CD4-positive, CD25-positive, alpha-beta regulatory T cell (primary cell): ENCODE measurements at regions not wholly inside any gene's neighbourhood (a gene's known extent, or its start where the extent isn't known, plus 50 kb on each side); places are given as distances from the start of the nearest gene placed in this dataset.

Experiments
- ATAC-seq, 2 donors: fragments of 150-1000 bp; cut with Tn5 transposase; one replicate each; pipeline ENCODE4 v1.10.0; 2021; ENCODE audit warnings: low read depth in 2 of 2, moderate number of reproducible peaks in 2 of 2, moderate library complexity in 1 of 2
- DNase-seq, 3 donors: peaks; one replicate each; pipeline versions ENCODE4 v3.0.0 to v3.0.0-alpha.2; 2012 to 2022; ENCODE audit warnings: mixed read lengths in 1 of 3
- H3K27ac ChIP-seq: one replicate; pipeline ENCODE4 v1.7.0; 2013; ENCODE audit warnings: mild to moderate bottlenecking, low read length; ENCODE audit not compliant: insufficient read depth, poor library complexity, severe bottlenecking
- H3K27me3 ChIP-seq: one replicate; pipeline ENCODE4 v1.7.0; 2013; ENCODE audit warnings: low read length; ENCODE audit not compliant: control insufficient read depth, insufficient read depth
- H3K36me3 ChIP-seq: one replicate; pipeline ENCODE4 v1.7.0; 2013; ENCODE audit warnings: mild to moderate bottlenecking, low read length, moderate library complexity; ENCODE audit not compliant: control insufficient read depth, insufficient read depth
- H3K4me1 ChIP-seq: 2 replicates; pipeline ENCODE4 v1.7.0; 2013; ENCODE audit warnings: mild to moderate bottlenecking, low read length; ENCODE audit not compliant: insufficient read depth, control insufficient read depth, poor library complexity, severe bottlenecking
- H3K4me3 ChIP-seq: one replicate; pipeline ENCODE4 v1.7.0; 2013; ENCODE audit warnings: low read depth, mild to moderate bottlenecking, low read length, moderate library complexity
- H3K9me3 ChIP-seq, 2 experiments: 1 replicate in 1 of 2; 2 replicates in 1 of 2; pipeline ENCODE4 v1.7.0; 2013; ENCODE audit warnings: low read length in 2 of 2, mild to moderate bottlenecking in 1 of 2, moderate library complexity in 1 of 2; ENCODE audit not compliant: control insufficient read depth in 2 of 2
- H3K27ac Mint-ChIP-seq, 3 donors: one replicate each; pipeline ENCODE4 v1.8.0; 2020 to 2022; ENCODE audit warnings: mild to moderate bottlenecking in 3 of 3, mixed read lengths in 3 of 3, moderate library complexity in 2 of 3
- H3K27me3 Mint-ChIP-seq: one replicate; pipeline ENCODE4 v1.8.0; 2022; ENCODE audit warnings: mild to moderate bottlenecking, mixed read lengths
- H3K36me3 Mint-ChIP-seq: one replicate; pipeline ENCODE4 v1.8.0; 2020; ENCODE audit warnings: mixed read lengths
- H3K4me1 Mint-ChIP-seq, 4 donors: one replicate each; pipeline ENCODE4 v1.8.0; 2020 to 2022; ENCODE audit warnings: mixed read lengths in 4 of 4, mild to moderate bottlenecking in 1 of 4
- H3K4me3 Mint-ChIP-seq, 4 donors: one replicate each; pipeline ENCODE4 v1.8.0; 2020 to 2022; ENCODE audit warnings: mild to moderate bottlenecking in 4 of 4, mixed read lengths in 4 of 4, moderate library complexity in 3 of 4
- H3K9me3 Mint-ChIP-seq, 7 donors: one replicate each; pipeline ENCODE4 v1.8.0; 2020 to 2022; ENCODE audit warnings: mixed read lengths in 7 of 7, mild to moderate bottlenecking in 3 of 7, moderate library complexity in 2 of 7

DNA sequence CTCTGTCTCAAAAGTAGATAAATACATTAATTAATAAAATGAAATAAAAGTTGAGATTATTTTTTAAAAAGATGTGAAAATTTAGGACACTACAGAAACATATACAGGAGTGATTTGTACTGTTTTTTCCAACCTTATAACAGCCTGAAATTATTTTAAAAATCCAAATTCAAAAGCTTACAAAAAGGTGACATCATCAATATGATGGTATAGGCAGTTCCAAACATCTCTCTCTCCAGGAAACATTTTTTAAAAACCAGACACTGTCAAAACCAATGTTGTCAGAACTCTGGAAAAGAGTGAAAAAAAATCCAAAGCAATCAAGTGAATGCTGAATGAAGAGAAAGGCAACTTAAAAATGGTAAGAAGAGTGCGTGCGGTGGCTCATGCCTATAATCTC, 76.7 kb downstream of the HHEX start:
- no peaks in the 10 kb centered on the region for H3K4me1 ChIP-seq
- H3K27ac Mint-ChIP-seq, result no peak overlapping the region
- no peaks in the 10 kb centered on the region for H3K36me3 Mint-ChIP-seq
- peaks cover 38% of the 10 kb centered on the region for H3K27me3 Mint-ChIP-seq
- peaks cover 5% of the 10 kb centered on the region for H3K27me3 ChIP-seq
- H3K4me3 ChIP-seq, result no peak overlapping the region
- H3K9me3 ChIP-seq, result peaks cover 0 to 5% of the 10 kb centered on the region in 2 experiments
- no peaks in the 10 kb centered on the region for H3K36me3 ChIP-seq
- no peak overlapping the region for H3K27ac ChIP-seq
- no peak for DNase-seq
- no peak overlapping the region for H3K4me3 Mint-ChIP-seq
- ATAC-seq, result no peak
- H3K4me1 Mint-ChIP-seq, result no peaks in the 10 kb centered on the region
- H3K9me3 Mint-ChIP-seq, result peaks cover 0 to 18% (median 4%) of the 10 kb centered on the region in 7 donors

DNA sequence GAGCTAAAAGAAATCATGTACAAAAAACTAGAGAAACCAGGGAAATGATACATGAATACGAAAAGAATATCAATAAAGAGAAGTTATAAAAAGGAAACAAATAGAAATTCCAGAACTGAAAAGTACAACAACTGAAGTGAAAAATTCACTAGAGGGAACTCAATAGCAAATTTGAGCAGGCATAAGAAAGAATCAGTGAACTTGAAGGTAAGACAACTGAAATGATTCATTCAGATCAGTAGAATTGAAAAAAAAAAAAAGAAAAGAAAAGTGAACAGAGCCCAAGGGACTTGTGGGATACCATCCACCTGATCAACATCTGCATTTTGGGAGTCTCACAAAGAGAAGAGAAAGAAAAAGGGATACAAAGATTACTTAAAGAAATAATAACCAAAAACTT, 78.3 kb downstream of the HHEX start:
- Mint-ChIP-seq H3K4me3 (no peak overlapping the region), H3K36me3 (no peaks in the 10 kb centered on the region), H3K4me1 (no peaks in the 10 kb centered on the region), H3K27ac (no peak overlapping the region), H3K27me3 (peaks cover 53% of the 10 kb centered on the region), H3K9me3 (peaks cover 0 to 18% (median 4%) of the 10 kb centered on the region in 7 donors)
- H3K27me3 ChIP-seq, result peaks cover 6% of the 10 kb centered on the region
- peaks cover 0 to 5% of the 10 kb centered on the region in 2 experiments for H3K9me3 ChIP-seq
- no peak overlapping the region for H3K4me3 ChIP-seq
- no peaks in the 10 kb centered on the region for H3K4me1 ChIP-seq
- ATAC-seq, result no peak
- H3K36me3 ChIP-seq, result no peaks in the 10 kb centered on the region
- no peak overlapping the region for H3K27ac ChIP-seq
- DNase-seq, result no peak

DNA sequence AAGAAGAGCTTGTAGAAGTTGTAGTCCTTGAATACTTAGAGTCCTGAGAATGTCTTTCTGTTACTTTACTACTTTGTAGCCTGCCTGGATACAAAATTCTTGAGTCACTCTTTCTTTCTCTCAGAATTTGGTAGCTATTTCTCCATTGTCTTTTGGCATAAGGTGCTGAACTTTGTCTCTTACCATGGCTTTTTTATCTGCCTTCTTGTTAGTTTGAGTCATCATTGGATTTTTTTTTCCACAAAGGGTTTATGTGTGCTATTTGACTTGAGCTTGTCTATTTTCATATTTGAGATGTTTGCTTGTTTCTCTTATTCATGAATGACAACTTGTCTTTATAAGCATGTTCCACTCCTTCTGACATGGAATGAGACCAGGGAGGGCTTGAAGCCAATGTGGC, 74.5 kb upstream of the EXOC6 start:
- H3K27ac ChIP-seq, result no peak overlapping the region

GRCh38 chr10:92778091-92778490, 70.2 kb upstream of the EXOC6 start:
- no peak overlapping the region for H3K27ac Mint-ChIP-seq
- ATAC-seq (no peak), DNase-seq (no peak)
- peaks cover 0 to 2% (median 0%) of the 10 kb centered on the region in 7 donors for H3K9me3 Mint-ChIP-seq
- Histone ChIP-seq H3K9me3 (no peaks in the 10 kb centered on the region), H3K36me3 (no peaks in the 10 kb centered on the region), H3K27ac (no peak overlapping the region), H3K4me3 (no peak overlapping the region), H3K27me3 (peaks cover 30% of the 10 kb centered on the region), H3K4me1 (no peaks in the 10 kb centered on the region)
- no peaks in the 10 kb centered on the region for H3K36me3 Mint-ChIP-seq
- H3K4me1 Mint-ChIP-seq, result peaks cover 0 to 3% (median 0%) of the 10 kb centered on the region in 4 donors
- H3K4me3 Mint-ChIP-seq, result no peak overlapping the region
- H3K27me3 Mint-ChIP-seq, result peaks cover 49% of the 10 kb centered on the region

More for the DNA sequence above, 74.5 kb upstream of the EXOC6 start:
- no peak overlapping the region for H3K4me3 Mint-ChIP-seq
- H3K36me3 ChIP-seq, result no peaks in the 10 kb centered on the region
- DNase-seq, result no peak
- peaks cover 0 to 6% (median 2%) of the 10 kb centered on the region in 7 donors for H3K9me3 Mint-ChIP-seq
- H3K27me3 ChIP-seq, result peaks cover 36% of the 10 kb centered on the region
- H3K9me3 ChIP-seq, result no peaks in the 10 kb centered on the region
- peaks cover 0 to 3% (median 0%) of the 10 kb centered on the region in 4 donors for H3K4me1 Mint-ChIP-seq
- no peaks in the 10 kb centered on the region for H3K36me3 Mint-ChIP-seq
- H3K27me3 Mint-ChIP-seq, result peaks cover 54% of the 10 kb centered on the region
- H3K4me1 ChIP-seq, result no peaks in the 10 kb centered on the region
- no peak overlapping the region for H3K27ac Mint-ChIP-seq
- no peak for ATAC-seq
- no peak overlapping the region for H3K4me3 ChIP-seq

GRCh38 chr10:92785118-92785517, 63.2 kb upstream of the EXOC6 start:
- Mint-ChIP-seq H3K9me3 (peaks cover 0 to 3% (median 0%) of the 10 kb centered on the region in 7 donors), H3K27me3 (peaks cover 28% of the 10 kb centered on the region), H3K4me3 (no peak overlapping the region), H3K4me1 (no peaks in the 10 kb centered on the region), H3K36me3 (no peaks in the 10 kb centered on the region), H3K27ac (no peak overlapping the region)
- DNase-seq, result no peak
- no peaks in the 10 kb centered on the region for H3K4me1 ChIP-seq
- peaks cover 3% of the 10 kb centered on the region for H3K27me3 ChIP-seq
- H3K4me3 ChIP-seq, result no peak overlapping the region
- H3K27ac ChIP-seq, result no peak overlapping the region
- no peaks in the 10 kb centered on the region for H3K36me3 ChIP-seq
- no peaks in the 10 kb centered on the region for H3K9me3 ChIP-seq
- no peak for ATAC-seq

GRCh38 chr10:92787557-92788152, 60.7 kb upstream of the EXOC6 start:
- no peaks in the 10 kb centered on the region for H3K36me3 ChIP-seq
- peaks cover 10% of the 10 kb centered on the region for H3K27me3 ChIP-seq
- H3K27ac ChIP-seq, result no peak overlapping the region
- Mint-ChIP-seq H3K4me1 (no peaks in the 10 kb centered on the region), H3K27me3 (peaks cover 30% of the 10 kb centered on the region), H3K9me3 (peaks cover 0 to 3% (median 0%) of the 10 kb centered on the region in 7 donors), H3K27ac (peak overlapping the region in 1 of 3 donors; percentile 33), H3K4me3 (no peak overlapping the region), H3K36me3 (no peaks in the 10 kb centered on the region)
- H3K4me1 ChIP-seq, result no peaks in the 10 kb centered on the region
- no peaks in the 10 kb centered on the region for H3K9me3 ChIP-seq
- H3K4me3 ChIP-seq, result no peak overlapping the region
- ATAC-seq (no peak), DNase-seq (no peak)

DNA sequence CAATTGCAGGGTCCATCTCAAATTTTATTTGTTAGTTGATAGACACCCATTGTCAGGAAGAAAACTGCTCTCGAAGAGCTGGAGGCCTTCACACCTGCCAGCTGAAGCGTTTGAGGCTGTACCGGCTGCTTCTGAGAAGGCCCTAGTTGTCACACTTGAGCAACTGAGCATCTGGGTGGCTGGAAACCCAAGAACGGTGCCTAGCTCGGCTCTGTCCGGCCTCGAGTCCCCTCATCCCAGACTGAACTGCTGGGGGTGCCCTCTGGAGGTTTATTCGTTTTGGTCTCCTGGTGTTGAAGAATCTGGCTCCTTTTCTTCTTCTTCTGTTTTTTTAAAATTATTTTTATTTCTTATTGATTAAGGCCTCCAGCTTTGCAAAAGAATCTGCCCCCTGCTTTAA, 59.3 kb upstream of the EXOC6 start:
- Mint-ChIP-seq H3K4me3 (no peak overlapping the region), H3K36me3 (no peaks in the 10 kb centered on the region), H3K27me3 (peaks cover 37% of the 10 kb centered on the region), H3K4me1 (no peaks in the 10 kb centered on the region), H3K9me3 (peaks cover 0 to 4% (median 0%) of the 10 kb centered on the region in 7 donors), H3K27ac (no peak overlapping the region)
- no peaks in the 10 kb centered on the region for H3K9me3 ChIP-seq
- no peak for DNase-seq
- ATAC-seq, result no peak
- no peak overlapping the region for H3K4me3 ChIP-seq
- no peak overlapping the region for H3K27ac ChIP-seq
- peaks cover 16% of the 10 kb centered on the region for H3K27me3 ChIP-seq
- no peaks in the 10 kb centered on the region for H3K4me1 ChIP-seq
- no peaks in the 10 kb centered on the region for H3K36me3 ChIP-seq

DNA sequence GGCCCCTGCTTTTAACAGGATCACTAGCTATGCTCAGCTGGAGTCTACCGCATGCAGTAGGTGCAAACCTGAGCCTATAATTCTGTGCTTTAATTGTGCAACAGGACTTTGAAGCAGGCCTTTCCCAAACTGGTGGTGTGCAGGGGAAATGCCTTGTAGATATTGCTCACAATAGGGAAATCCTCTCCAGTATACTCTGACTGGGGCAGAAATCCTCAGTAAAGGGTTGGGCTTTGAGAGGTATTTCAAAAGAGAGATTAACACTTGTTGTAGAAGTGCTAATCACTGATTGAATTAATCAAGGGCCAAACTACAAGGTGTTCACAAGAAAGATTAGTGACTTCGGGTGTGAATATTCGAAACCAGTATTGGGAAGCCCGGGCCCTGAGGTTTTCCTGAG, 58.5 kb upstream of the EXOC6 start:
- ATAC-seq (no peak), DNase-seq (no peak)
- Mint-ChIP-seq H3K36me3 (no peaks in the 10 kb centered on the region), H3K27me3 (peaks cover 43% of the 10 kb centered on the region), H3K4me3 (no peak overlapping the region), H3K9me3 (peaks cover 0 to 4% (median 0%) of the 10 kb centered on the region in 7 donors), H3K27ac (no peak overlapping the region), H3K4me1 (no peaks in the 10 kb centered on the region)
- H3K4me3 ChIP-seq, result no peak overlapping the region
- no peaks in the 10 kb centered on the region for H3K36me3 ChIP-seq
- H3K4me1 ChIP-seq, result no peaks in the 10 kb centered on the region
- H3K27ac ChIP-seq, result no peak overlapping the region
- H3K9me3 ChIP-seq, result no peaks in the 10 kb centered on the region
- peaks cover 16% of the 10 kb centered on the region for H3K27me3 ChIP-seq
